Astrocyte of the spinal cord (primary cell): ENCODE measurements at regions not wholly inside any gene's neighbourhood (a gene's known extent, or its start where the extent isn't known, plus 50 kb on each side); places are given as distances from the start of the nearest gene placed in this dataset.

Experiments used
- DNase-seq: peaks from one replicate; pipeline ENCODE4 v3.0.0; 2011; ENCODE audit warnings: low read depth, low spot score
- H3K4me3 ChIP-seq: 2 replicates; pipeline ENCODE4 v1.5.1; 2011; ENCODE audit warnings: low read depth, mild to moderate bottlenecking, low read length, moderate library complexity
- in situ Hi-C: cut with HindIII; loops from 2 replicates; pipeline ENCODE4 v1.10.0; 2017; ENCODE audit warnings: low sequenced_read_pairs
- TF ChIP-seq, protein P1 (sequence below): IDR thresholded peaks from 2 replicates; pipeline ENCODE4 v1.5.1; 2012; ENCODE audit warnings: low read depth, mild to moderate bottlenecking, low read length, inconsistent platforms

DNA sequence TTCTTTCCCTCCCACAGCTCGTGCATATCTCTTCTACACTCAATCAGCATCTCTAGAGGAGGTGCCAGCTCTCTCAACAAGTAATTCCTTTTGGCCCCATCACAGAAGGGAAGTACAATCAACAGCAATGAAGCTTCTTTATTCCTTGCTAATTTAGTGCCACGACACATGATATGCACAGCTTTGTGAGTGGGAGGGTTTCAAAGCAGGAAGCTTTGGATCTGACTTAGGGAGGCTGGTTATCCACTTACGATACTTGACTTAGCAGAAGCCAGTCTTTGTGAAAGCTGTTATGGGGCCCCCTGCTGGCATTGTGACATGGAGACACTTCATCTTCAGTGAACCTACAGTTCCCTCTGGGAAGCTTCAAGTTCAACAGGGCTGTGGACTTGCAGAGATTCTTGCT lies 81.0 kb downstream of the TMEM100 start:
- TF ChIP-seq, protein P1, sequence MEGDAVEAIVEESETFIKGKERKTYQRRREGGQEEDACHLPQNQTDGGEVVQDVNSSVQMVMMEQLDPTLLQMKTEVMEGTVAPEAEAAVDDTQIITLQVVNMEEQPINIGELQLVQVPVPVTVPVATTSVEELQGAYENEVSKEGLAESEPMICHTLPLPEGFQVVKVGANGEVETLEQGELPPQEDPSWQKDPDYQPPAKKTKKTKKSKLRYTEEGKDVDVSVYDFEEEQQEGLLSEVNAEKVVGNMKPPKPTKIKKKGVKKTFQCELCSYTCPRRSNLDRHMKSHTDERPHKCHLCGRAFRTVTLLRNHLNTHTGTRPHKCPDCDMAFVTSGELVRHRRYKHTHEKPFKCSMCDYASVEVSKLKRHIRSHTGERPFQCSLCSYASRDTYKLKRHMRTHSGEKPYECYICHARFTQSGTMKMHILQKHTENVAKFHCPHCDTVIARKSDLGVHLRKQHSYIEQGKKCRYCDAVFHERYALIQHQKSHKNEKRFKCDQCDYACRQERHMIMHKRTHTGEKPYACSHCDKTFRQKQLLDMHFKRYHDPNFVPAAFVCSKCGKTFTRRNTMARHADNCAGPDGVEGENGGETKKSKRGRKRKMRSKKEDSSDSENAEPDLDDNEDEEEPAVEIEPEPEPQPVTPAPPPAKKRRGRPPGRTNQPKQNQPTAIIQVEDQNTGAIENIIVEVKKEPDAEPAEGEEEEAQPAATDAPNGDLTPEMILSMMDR = peak; percentile 57
- no peak overlapping the region for H3K4me3 ChIP-seq
- peak; percentile 42 for DNase-seq
- in situ Hi-C loops = no loop called here

DNA sequence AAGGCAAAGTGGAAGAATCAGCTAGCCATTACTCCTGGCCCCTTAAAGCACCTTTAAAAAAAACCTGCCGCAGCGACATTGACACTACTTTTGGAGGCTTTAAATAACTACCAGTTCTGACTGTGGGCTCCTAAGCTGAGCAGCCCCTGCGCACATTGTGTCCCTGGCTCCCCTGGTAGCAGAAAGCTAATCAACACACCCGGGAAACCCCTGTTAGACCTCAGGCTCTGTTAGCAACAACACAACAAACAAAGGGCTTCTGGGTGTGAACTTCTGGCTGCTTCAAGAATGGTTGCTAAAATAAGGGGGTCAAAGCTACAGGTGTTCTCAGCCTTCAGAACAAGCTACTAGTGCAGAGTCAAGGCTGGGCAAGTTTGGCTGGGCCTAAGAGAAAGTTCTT lies 83.6 kb downstream of the TMEM100 start:
- TF ChIP-seq, protein P1 = no peak
- no peak for DNase-seq
- H3K4me3 ChIP-seq = no peak overlapping the region
- in situ Hi-C loops = no loop called here

DNA sequence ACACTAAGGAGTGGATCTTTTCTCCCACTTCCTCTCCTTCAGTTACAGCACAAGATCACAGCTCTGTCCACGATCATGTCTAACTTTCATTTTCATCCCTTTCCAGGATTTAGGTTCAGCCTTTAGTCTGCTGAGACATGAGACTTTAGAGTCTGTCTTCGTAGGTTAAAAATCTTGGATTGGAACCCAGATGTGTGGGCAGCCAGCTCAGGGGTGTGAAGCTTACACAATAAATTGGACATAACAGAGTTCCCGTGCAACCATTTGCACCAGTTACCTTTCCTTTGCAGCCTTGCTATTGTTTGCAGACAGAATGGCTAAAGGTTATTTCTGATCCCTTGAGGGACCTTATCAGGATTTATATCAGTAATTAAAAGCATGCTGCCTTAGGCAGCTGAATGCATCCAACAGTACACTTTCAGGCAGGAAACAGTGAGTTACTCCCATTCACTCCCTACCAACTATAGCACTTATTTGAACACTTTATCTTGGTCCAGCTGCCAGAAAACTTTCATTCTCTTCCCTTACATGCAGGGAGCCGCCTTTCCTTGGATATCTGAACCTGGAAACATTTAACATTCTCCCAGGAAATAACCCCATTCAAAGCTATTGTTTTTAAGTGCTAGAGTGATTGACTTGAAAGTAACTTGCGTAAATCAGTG lies 87.3 kb downstream of the TMEM100 start:
- peak; percentile 3 for DNase-seq
- in situ Hi-C loops = no loop called here
- no peak overlapping the region for H3K4me3 ChIP-seq
- TF ChIP-seq, protein P1 = no peak

DNA sequence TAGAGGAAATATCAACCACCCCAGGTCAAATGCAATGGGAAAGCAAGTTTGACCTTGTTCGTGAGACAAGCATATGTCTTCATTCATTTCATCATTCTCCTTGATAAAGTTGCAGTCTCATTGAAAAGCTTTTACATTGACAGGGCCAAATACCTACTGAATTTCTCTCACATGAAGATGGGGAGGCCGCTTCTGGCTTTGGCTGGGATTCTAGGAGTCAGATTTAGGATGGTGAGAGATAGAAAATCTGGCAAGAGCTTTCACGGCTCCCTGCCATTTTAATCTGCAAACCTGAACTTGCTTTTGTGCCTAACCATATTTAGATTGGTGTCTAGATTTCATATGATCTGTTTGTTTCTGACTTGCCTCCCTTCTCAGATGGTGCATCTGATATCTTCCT lies 88.0 kb downstream of the TMEM100 start:
- no peak overlapping the region for H3K4me3 ChIP-seq
- in situ Hi-C loops = no loop called here
- no peak for DNase-seq
- TF ChIP-seq, protein P1 = no peak

GRCh38 chr17:55632893-55633292 lies 89.8 kb downstream of the TMEM100 start:
- in situ Hi-C loops = no loop called here
- TF ChIP-seq, protein P1 = no peak
- H3K4me3 ChIP-seq = no peak overlapping the region
- DNase-seq = peak; percentile 25

DNA sequence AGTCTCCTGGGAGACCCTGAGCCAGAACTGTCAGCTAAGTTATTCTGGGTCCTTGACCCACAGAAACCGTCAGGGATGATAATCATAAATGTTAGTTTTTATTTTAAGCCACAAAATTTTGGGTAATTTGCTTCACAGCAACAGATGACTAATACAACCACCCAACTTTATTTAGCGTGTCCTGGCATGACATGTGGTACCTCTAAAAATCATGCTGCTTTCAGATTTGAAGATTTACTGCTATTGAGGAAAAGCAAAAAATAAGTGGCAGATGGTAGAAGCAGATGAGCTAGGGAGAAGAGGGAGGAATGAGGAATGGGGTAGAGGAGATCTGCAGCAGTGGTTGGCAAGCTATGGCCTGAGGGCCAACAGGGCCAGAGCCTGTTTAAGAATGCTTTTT lies 90.4 kb downstream of the TMEM100 start:
- DNase-seq = no peak
- H3K4me3 ChIP-seq = no peak overlapping the region
- TF ChIP-seq, protein P1 = no peak
- in situ Hi-C loops = no loop called here

- DNase-seq = no peak
These were observed 92.7 kb downstream of the TMEM100 start for GRCh38 chr17:55629995-55630394.

More at GRCh38 chr17:55629995-55630394, 92.7 kb downstream of the TMEM100 start:
- TF ChIP-seq, protein P1 = no peak
- no peak overlapping the region for H3K4me3 ChIP-seq
- in situ Hi-C loops = no loop called here
